Progenitor cell of endocrine pancreas (in vitro differentiated cells): ENCODE measurements at regions not wholly inside any gene's neighbourhood (a gene's known extent, or its start where the extent isn't known, plus 50 kb on each side); places are given as distances from the start of the nearest gene placed in this dataset.

Experiments
- DNase-seq: peaks from one replicate; pipeline ENCODE4 v3.0.0; 2021; ENCODE audit warnings: low spot score; ENCODE audit not compliant: unreplicated experiment
- H3K27ac Mint-ChIP-seq: 2 replicates; pipeline ENCODE4 v1.8.0; 2021; ENCODE audit warnings: mild to moderate bottlenecking, moderate library complexity, mixed read lengths
- H3K27me3 Mint-ChIP-seq: 2 replicates; pipeline ENCODE4 v1.8.0; 2021; ENCODE audit warnings: mixed read lengths
- H3K36me3 Mint-ChIP-seq: 2 replicates; pipeline ENCODE4 v1.8.0; 2022; ENCODE audit warnings: mixed read lengths; ENCODE audit not compliant: insufficient read depth
- H3K4me1 Mint-ChIP-seq: 2 replicates; pipeline ENCODE4 v1.8.0; 2021; ENCODE audit warnings: low read depth, mixed read lengths
- H3K4me3 Mint-ChIP-seq: 2 replicates; pipeline ENCODE4 v1.8.0; 2021; ENCODE audit warnings: low read depth, mild to moderate bottlenecking, moderate library complexity, mixed read lengths
- H3K9me3 Mint-ChIP-seq: 2 replicates; pipeline ENCODE4 v1.8.0; 2021; ENCODE audit warnings: low read depth, mixed read lengths
- CTCF ChIP-seq: fragments of 200-600 bp; sonication (generic); IDR thresholded peaks from one replicate; pipeline ENCODE4 v1.5.0; 2021; ENCODE audit warnings: antibody characterized with exemption, mild to moderate bottlenecking; ENCODE audit not compliant: unreplicated experiment

DNA sequence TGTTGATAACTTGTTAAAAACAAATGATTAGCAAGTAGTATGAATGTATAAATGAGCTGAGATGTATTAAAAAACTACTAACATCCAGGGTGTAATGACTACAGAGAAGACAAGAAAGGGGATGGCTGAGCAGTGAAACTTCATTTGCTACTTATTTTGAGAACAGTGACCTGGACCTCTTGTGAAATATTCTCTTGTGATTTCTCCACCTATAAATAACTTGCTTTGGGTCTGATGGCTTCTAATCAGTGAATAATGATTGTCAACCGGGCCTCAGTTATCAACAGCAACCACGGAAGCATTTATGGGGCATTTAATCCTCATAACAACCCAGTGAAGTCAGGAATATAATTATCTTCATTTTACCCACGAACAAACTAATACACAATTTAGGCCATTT, 154.2 kb upstream of the HAND2 start:
- no peaks in the 10 kb centered on the region for H3K36me3 Mint-ChIP-seq
- no peak for TF ChIP-seq CTCF
- H3K27me3 Mint-ChIP-seq: no peaks in the 10 kb centered on the region
- H3K4me3 Mint-ChIP-seq: no peak overlapping the region
- H3K4me1 Mint-ChIP-seq: peaks cover 2% of the 10 kb centered on the region
- no peak for DNase-seq
- no peak overlapping the region for H3K27ac Mint-ChIP-seq
- no peaks in the 10 kb centered on the region for H3K9me3 Mint-ChIP-seq

GRCh38 chr4:173682609-173683008, 152.6 kb upstream of the HAND2 start:
- Mint-ChIP-seq H3K27me3 (no peaks in the 10 kb centered on the region), H3K4me1 (peaks cover 2% of the 10 kb centered on the region), H3K4me3 (no peak overlapping the region), H3K27ac (no peak overlapping the region), H3K9me3 (no peaks in the 10 kb centered on the region), H3K36me3 (no peaks in the 10 kb centered on the region)
- DNase-seq: no peak
- no peak for TF ChIP-seq CTCF

GRCh38 chr4:173680278-173680677, 150.2 kb upstream of the HAND2 start:
- H3K4me3 Mint-ChIP-seq: no peak overlapping the region
- H3K36me3 Mint-ChIP-seq: no peaks in the 10 kb centered on the region
- peaks cover 2% of the 10 kb centered on the region for H3K4me1 Mint-ChIP-seq
- H3K9me3 Mint-ChIP-seq: no peaks in the 10 kb centered on the region
- no peaks in the 10 kb centered on the region for H3K27me3 Mint-ChIP-seq
- no peak for DNase-seq
- H3K27ac Mint-ChIP-seq: no peak overlapping the region
- TF ChIP-seq CTCF: no peak

- Mint-ChIP-seq H3K27ac (no peak overlapping the region), H3K36me3 (no peaks in the 10 kb centered on the region), H3K27me3 (no peaks in the 10 kb centered on the region), H3K9me3 (no peaks in the 10 kb centered on the region), H3K4me1 (no peaks in the 10 kb centered on the region), H3K4me3 (no peak overlapping the region)
- DNase-seq: no peak
- no peak for TF ChIP-seq CTCF
These were observed 145.4 kb upstream of the HAND2 start for GRCh38 chr4:173675446-173675845.

GRCh38 chr4:173669460-173670179, 139.6 kb upstream of the HAND2 start:
- no peak for TF ChIP-seq CTCF
- DNase-seq: no peak
- no peaks in the 10 kb centered on the region for H3K36me3 Mint-ChIP-seq
- no peaks in the 10 kb centered on the region for H3K4me1 Mint-ChIP-seq
- no peak overlapping the region for H3K27ac Mint-ChIP-seq
- no peaks in the 10 kb centered on the region for H3K27me3 Mint-ChIP-seq
- H3K9me3 Mint-ChIP-seq: peaks cover 4% of the 10 kb centered on the region
- no peak overlapping the region for H3K4me3 Mint-ChIP-seq
